VCaP (cell line): ENCODE measurements at regions not wholly inside any gene's neighbourhood (a gene's known extent, or its start where the extent isn't known, plus 50 kb on each side); places are given as distances from the start of the nearest gene placed in this dataset.
A peak's percentile ranks its signal among the peaks of the same experiment; 100 is the strongest.

Source experiments
- H3K27ac ChIP-seq: fragments of 450-650 bp; 2 replicates; pipeline ENCODE4 v1.5.1; 2017
- TF ChIP-seq, protein P1 (sequence below): fragments of 450-650 bp; conservative IDR thresholded peaks from 2 replicates; pipeline ENCODE4 v1.5.1; 2017; ENCODE audit warnings: mild to moderate bottlenecking, moderate library complexity

GRCh38 chr12:94769047-94769420 is 118.7 kb upstream of the TMCC3 start:
- TF ChIP-seq, protein P1, sequence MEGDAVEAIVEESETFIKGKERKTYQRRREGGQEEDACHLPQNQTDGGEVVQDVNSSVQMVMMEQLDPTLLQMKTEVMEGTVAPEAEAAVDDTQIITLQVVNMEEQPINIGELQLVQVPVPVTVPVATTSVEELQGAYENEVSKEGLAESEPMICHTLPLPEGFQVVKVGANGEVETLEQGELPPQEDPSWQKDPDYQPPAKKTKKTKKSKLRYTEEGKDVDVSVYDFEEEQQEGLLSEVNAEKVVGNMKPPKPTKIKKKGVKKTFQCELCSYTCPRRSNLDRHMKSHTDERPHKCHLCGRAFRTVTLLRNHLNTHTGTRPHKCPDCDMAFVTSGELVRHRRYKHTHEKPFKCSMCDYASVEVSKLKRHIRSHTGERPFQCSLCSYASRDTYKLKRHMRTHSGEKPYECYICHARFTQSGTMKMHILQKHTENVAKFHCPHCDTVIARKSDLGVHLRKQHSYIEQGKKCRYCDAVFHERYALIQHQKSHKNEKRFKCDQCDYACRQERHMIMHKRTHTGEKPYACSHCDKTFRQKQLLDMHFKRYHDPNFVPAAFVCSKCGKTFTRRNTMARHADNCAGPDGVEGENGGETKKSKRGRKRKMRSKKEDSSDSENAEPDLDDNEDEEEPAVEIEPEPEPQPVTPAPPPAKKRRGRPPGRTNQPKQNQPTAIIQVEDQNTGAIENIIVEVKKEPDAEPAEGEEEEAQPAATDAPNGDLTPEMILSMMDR = no peak
- peak overlapping the region; percentile 73 for H3K27ac ChIP-seq

DNA sequence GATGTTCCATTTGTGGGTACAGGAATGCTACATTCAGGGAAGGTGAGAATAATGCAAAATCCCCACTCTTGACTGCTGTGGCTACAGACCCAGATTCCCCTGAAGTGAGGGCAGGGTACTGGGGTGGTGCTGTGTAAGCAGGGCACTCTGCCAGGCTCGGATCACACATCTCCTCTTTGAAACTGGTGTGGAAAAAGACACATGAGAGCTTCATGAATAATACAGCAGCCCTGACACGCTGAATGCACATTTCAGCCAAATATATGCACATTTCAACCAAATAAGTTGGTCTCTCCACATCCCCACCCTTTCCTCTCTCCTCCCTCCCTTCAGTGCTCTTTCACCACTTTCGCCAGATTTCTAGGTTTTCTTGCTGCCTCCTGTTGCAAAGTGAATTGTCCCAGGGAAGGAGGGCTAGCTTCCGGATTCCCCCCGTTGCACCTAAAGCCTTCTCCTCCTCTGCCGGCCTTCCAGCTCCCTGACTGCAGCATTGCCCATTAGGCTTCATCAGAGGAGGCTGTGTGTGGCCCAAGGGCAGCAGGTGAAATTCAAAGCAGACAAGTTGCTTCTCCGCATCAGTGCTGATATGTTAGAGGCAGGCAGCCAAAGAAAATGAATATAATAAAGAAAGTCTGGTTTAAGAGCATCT is 118.2 kb upstream of the TMCC3 start:
- TF ChIP-seq, protein P1 = no peak
- H3K27ac ChIP-seq = no peak overlapping the region

DNA sequence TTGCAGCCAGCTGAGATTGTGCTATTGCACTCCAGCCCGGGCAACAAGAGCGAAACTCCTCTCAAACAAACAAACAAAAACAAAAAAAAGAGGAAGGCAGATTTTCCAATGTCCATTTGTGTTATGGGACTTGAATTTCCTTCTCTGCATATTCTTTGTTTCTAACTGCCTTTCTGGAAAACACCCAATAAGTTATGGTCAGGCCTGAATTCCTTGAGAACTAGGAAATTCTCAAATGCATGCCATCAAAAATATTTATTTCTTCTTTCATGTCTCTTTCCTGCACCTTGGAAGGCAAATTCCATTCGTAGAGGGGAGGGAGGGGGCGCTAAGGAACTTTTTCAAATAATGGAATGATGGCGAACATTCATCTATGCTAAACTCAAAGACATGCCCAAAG is 117.6 kb upstream of the TMCC3 start:
- no peak overlapping the region for H3K27ac ChIP-seq
- TF ChIP-seq, protein P1 = no peak

- TF ChIP-seq, protein P1 = no peak
- H3K27ac ChIP-seq = no peak overlapping the region
These were observed 116.0 kb upstream of the TMCC3 start for GRCh38 chr12:94766397-94766796.

DNA sequence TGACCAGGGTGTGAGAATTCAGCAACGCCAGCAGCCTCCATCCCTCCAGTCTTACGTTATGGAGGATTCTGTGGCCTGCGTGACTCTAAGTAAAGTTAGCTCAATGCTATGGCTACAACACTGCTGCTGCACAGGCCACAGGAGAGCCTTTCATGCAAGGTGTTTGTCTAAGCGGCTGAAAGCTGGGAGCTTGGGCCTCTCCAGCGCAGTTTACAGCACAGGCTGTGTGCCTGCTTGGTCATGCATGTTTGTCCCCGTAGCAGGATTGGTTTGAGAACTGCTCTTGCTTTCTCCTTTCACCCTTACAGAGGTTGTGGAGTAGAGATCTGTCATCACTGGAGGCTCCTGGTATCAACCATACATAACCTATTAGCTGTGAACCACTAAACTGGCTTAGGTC is 113.1 kb upstream of the TMCC3 start:
- TF ChIP-seq, protein P1 = no peak
- 0 out of 2 replicates have a peak overlapping the region, but pooled peaks have one; percentile 13 for H3K27ac ChIP-seq

DNA sequence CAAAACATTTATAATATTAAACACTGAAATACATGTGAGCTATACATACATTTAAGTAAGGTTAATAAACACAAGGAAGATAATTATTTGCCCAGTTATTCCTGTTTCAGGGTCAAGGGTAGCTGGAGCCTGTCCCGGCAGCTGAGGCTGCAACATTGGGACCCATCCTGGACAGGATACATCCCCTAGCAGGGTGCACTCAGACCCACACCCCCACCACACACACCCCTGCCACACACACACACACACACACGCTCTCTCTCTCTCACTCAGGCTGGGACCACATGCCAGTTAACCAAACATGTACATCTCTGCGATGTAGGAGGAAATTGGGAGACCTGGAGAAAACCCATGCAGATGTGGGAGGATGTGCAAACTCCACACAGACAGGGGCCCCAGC is 112.6 kb upstream of the TMCC3 start:
- H3K27ac ChIP-seq = peak overlapping the region; percentile 13; the same call in 1 of the 2 replicates

GRCh38 chr12:94762259-94762942 is 112.0 kb upstream of the TMCC3 start:
- TF ChIP-seq, protein P1 = no peak
- H3K27ac ChIP-seq = peak overlapping the region; percentile 13; the same call in 1 of the 2 replicates

More for the DNA sequence above, 112.6 kb upstream of the TMCC3 start:
- TF ChIP-seq, protein P1 = no peak
